GM18502 (cell line): ENCODE measurements at regions not wholly inside any gene's neighbourhood (a gene's known extent, or its start where the extent isn't known, plus 50 kb on each side); places are given as distances from the start of the nearest gene placed in this dataset.

Experiments used
- ATAC-seq: cut with Tn5 transposase; IDR thresholded peaks from one replicate; pipeline ENCODE4 v1.9.1; 2021; ENCODE audit warnings: mild to moderate bottlenecking; ENCODE audit not compliant: unreplicated experiment, poor library complexity

DNA sequence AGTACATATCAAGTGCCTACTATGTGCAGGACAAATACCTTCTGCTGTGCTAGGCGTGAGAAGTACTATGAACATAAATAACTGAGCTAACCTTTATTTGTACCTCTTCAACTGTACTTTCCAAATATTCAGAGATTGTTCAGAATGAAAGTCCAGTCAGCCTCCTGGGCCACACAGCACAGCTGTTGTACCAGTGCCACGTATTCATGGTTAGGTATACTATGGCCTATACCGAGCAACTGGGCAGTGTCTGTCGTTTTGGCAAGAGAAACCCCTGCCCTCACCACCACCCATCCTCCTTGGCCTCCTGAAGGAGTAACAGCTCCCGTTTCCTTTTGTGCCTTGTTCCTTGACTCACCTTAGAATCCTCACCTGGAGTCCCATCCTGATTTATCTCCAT, 53.0 kb downstream of the RASSF10 start:
- no peak for ATAC-seq

DNA sequence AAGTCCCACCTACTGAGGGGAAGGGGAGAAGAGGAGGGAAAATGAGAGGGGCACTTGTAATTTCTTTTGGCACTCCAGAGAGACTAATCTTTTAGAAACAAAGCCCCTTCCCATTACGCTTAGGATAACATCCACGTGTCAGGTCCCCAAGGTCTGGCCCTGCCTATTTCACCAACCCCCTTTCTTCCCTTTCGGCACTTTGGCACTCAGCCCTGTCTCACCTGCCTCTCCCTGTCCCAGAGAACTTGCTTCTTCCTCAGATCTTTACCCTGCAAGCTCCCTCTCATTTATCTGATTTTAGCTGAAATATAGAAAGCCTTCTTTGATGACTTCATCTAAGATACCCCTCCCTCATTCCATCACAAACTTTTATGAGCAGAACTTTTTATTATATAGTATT, 55.5 kb downstream of the RASSF10 start:
- ATAC-seq, result no peak

DNA sequence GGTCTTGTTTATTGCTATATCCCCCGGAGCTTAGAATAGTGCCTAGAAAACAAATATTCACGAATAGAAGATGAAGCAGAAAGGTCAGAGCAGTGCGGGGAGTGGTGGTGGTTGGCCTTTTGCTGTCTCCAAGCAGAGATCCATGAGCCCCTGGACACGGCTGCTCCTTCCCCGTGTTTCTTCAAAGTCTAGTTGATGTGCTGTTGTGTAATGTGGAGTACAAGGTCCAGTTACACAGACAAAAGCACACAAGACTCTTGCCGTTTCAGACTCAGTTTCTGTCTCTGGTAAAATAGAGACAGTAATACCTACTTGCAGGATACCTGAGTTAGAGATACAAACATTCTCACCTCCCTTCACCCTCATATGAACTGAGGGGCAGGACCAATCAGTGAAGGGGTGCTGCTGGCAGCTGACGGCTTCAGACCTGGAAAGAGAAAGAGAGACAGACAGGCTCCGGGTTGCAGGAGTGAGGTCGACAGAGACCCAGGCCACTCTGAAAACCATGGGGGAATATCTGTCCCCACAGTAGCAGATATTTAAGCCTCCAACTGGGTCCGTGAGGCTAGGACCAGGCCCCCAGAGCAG, 56.2 kb downstream of the RASSF10 start:
- no peak for ATAC-seq

DNA sequence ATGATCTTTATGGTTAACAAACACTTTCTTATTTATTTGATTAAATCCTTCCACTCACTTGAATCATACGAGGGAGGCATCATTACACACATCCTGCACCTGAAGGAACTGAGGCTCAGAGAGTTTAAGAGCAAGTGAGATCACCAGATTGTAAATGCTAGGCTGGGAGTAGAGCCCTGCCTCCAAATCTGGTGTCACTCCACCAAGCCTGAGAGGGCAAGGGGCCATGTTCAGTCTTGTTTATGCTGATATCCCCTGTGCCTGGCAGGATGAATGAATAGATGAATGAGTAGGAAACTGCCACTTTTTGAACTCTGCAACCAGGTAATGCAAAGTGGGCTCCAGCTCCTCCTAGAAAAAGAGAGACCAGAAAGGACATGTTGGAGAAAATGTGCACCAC, 59.1 kb downstream of the RASSF10 start:
- ATAC-seq, result no peak

DNA sequence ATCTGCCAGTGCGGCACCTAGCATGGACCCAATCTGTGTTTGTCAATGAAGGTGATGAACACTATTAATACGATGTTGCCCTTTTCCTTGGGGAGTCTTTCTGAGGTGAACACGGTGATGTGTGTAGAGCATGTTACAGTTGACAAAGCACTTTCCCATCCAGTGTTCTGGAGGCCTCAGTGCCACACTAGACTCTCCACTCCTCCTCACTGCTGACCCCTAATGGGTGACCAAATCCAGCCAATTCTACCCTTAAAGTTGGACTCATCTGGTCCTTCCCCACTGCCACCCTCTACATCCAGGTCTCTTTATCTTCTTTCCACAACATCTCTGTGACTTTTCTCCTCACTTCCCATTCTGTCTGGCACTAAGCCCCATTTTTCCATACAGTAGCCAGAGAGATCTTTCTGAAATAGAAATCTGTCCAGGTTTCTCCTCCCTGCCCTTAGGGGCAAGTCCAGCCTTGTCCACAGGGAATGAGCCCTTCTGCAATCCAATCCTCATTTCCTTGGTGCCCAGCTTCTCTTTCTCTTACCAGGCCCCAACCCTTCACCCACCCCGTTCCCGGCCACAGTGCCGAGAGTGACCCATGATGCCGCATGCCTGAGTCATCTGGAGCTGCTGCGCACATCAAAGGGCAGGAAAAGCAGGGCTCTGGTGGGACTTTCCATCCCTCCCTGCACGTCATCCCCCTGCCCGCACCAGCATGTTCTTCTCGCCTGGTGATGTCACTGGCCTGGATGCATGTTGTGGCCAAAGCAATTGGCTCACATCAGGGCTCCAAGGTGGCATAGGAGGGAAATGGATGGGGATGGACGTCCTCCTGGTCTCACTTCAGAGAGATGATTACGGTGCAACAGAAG, 64.2 kb downstream of the RASSF10 start:
- ATAC-seq, result no peak

DNA sequence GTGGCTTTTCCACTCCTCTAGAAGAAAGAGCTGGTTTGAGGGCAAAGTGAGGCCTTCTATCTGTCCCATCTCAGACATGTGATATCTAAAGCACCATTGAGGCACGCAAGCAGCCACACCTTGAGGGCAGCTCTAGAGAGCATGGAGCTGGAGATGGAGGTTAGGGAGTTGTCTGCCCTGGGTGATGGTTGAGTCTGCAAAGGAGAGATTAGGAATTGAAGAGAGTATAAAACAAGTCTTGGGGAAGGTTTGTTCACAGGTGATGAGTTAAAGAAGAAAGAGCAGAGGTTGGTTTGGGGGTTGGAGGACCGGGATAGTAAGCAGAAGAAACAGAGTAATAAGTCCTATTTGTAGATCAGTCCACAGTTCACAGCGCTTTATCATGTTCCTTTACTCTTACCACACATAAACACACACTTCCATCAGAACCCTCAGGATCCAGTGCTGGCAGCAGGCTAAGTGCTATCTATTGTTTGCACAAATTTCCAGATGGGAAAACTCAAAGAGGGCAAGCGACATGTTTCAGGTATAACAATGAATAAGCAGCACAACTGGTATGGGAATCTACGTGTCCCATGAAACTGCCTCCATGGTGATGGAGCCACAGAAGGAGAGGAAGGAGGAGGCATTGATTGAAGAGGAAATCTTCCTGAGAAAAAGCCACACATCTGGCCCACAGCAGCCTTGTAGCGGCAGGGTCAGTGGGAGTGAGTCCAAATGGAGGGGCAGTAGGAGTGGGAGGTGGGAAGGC, 65.8 kb downstream of the RASSF10 start:
- ATAC-seq, result no peak

DNA sequence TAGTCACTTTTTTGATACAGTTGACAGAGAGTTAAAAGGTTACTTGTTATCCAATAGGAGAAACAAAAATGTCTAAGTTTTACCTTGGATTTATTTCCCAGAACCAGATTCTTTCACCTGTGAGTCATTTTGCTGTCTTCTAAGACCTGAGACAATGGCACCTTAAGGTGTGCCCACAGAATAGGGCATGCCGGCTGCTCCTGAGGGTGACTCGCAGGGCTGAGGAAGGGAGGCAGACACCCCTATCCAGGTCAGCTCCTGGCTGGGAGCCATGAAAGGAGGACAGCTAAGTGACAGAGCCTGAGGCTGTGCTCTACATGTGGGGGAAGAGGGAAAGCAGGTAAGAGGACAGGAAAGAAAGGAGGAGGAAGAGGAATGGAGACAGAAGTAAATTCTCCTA, 67.8 kb downstream of the RASSF10 start:
- no peak for ATAC-seq

DNA sequence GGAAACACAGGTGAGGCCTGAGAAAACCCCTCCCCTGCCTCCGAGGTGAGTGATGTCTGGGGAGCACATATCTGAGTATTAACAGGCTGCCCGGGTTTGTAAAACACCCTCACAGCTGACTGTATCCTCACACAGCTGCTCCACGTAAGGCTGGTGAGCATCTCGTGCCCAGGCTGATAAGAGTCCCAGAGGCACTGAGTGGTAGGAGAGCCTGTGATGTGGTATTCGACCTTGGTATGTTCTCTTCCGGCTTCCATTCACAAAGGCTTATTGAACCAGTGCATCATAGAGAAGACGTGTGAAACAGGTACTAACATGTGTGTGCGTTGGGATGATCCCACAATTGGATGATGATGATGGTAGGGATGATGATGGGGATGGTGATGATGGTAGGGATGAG, 71.7 kb downstream of the RASSF10 start:
- ATAC-seq, result no peak

DNA sequence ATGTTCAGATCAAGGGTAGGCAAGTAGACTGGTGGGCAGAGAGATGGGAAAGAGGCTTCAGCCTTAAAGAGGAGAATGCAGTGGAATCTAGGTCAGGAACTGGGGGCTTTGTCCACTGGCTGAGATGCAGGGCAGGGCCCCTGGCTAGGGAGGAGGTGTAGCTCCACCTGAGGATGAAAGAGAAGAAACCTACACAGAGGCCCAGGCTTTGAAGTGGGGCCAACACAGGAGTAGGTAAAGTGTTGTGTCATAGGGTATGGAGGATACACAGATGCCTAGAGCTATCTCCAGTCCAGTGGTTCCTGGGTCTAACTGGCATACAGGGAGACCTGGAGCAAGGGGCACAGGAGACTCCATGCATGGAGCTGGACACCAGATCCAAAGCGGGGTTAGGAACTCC, 73.5 kb downstream of the RASSF10 start:
- ATAC-seq, result no peak

DNA sequence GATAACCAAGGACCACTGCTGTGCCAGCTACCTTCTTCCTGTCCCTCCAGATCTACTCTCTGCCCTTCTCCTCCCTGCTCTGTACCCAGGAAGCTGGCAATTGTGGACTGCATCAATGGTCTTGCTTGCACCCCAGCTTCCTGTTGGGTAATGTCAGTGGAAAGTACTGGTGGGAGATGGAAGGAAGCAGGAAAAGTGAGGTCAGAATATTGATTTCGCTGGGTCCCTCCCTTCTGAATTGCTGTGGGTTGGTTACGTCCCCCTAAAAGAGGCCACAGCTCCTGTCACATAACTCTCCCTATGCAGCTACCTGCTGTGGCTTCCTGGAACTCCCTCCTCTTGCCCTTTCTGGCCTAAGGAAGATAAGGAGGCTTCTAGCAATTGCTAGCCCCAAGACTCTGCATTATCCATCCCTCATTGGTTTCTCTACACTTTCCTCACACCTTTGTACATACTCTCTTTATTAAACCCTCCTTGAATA, 81.2 kb downstream of the RASSF10 start:
- ATAC-seq, result no peak

DNA sequence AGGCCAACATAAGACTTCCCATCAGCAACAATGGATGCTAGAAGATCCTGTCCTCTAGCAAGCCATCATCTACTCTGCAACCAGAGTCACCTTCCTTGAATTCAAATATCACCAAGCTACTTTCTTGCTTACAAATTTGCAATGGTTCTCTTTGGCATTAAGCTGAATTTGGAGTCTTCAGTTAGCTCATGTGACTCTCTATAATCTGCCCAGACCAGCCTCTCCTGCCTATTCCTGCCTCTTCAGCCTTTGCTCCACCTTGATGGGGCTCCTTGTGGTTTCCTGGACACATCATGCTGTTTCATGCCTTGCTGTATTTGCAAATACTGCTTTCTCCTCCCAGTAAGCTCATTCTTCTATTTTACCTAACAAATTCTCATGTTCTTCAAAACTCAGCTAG, 82.3 kb downstream of the RASSF10 start:
- ATAC-seq, result no peak

DNA sequence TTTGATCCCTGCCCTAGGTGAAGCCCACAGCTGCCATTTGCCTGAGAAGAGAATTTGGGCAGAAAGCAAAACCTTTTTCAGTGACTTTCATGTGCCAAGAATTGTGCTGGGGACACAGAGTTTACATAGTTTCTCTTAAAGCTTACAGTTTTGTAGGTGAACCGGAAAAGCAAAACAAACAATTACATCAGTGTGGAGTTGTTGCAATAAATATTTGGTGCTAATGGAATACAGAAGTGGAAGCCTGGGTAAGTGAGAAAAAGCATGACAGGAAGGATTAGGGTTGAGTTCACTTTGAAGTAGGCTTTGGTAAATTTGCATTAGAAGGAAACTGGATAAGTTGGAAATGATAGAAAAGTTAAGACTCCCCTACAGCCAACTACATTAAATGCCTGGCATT, 82.7 kb downstream of the RASSF10 start:
- no peak for ATAC-seq

DNA sequence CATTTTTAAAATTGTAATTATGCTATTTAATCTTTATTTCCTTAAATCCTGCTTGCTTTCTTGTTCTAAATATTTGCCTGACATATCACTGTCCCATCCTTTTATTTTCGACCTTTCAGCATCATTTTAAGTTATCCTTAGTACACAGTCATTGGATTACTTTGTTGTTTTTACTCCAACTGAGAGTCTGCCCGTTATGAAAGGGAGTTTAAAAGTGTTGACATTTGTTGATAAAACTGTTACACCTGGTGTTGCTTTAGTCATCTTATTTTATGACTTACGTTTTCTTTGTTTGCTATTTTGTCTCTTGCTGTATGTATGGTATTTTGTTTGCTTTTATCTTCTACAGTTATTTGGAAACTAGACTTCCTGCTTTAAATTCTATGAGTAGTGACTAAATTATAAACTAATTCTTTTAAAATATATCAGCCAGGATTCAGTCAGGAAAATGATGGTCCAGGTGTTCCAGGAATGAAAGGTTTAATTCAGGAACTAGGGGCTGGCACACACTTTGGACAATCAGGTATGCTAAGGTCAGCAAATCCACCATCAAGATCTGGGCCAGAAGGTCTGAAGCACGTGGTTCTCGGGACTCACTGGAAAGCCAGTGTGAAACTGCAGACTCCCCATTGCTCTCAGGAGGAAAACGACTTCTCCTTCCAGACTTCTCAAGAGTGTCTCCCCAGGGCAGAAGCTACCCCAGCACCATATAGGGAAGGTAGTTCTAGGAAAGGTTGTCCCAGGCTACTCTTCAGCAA, 86.0 kb downstream of the RASSF10 start:
- ATAC-seq, result no peak

DNA sequence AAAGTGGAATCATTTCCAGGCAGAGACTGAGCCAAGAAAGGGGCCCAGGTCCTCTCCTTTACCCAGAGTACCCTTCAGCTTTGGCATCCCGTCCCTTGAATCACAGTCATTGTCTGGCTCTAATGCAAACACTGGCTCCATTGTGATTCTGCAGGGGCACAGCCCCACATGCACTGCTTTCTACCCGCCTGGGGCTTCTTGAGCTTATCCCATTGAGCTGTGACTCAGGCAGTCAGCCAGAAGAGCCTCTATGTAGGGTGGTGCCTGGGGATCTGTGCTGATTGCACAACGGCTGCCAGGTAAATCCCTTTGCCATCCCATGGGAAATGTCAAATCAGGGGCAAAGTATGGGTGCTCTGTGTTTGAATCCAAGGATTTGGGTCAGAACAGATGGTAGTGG, 88.9 kb downstream of the RASSF10 start:
- no peak for ATAC-seq

DNA sequence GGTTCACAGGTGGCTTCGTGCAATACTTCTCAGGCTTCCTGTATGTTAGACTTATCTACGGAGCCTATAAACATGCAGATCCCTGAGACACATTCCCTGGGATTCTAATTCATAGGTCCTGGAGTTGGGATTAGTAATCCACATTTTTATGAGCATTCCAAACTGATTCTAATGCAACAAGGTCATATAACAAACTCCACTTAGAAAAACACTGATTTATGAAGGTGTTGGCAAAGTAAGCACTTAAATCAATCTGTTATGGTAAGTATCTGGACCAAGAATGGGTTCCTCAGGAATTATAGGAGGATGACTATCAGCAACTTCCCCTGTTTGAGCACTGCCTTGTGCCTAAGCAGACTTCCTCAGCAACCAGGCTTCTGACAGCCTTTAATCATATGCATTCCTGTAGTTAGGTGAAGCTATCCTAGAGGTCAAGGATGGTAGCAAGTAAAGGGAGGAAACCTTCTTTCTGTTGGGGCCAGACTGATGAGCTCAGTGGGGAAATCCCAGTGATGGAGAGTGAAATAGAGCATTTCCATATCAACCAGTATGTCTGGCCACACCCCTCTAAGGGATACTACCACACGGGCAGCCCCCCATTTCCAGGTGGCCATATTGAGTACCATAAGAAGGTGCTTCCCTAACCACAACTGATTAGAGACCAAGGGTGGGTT, 89.6 kb downstream of the RASSF10 start:
- no peak for ATAC-seq

DNA sequence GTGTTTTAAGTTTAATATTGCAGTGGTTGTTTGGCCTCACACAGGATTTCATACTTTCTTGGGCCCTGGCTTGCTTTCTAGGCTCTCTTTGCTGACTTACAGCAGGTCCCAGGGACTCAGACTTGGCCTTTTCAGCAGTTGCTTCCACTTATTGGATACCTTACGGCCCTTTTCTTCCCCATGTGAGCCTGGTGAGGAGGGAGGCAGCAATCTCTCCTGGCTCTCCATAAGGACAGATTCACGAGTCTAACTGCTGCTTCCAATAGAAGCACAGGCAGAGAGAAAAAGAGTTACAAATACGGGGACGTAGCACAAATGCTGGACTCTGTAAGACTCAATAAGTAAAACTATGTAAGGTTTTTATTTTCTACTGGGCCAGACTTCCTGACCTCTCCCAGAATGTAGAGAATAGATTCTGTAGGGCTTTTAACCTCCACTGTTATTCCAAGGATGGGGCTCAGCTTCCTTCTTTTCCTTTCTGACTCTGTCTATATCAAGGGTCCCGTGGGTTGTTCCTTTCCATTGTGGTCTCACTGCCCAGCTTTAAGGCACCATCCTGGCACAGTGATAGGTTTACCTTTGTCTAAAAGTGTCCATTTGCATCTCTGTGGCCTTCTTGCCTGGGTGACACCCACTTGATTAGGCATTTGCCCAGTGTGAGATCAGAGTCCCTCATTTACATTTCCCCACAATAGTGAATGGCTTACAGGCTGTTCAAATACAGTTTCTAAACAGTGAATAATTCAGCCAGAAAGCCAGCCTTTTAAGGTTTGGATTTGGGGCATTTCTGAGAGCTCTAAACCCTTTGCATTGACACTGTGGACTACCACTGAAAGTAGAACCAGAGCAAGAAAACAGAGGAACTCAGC, 92.8 kb downstream of the RASSF10 start:
- ATAC-seq, result no peak

DNA sequence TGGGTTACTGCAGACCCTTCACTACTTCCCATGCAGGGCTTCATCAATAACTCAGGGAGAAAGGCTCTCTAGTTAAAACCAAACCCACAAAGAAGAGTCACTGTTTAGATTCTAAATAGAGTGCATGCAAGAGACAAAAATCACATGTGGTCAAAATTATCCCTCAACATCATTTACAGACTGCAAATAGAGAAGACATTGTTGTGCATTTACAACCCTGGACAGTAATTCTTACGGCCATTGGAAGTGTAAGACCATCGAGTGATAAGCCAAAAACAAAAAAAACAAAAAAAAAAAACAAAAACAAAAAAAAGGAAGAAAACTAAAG, 93.4 kb downstream of the RASSF10 start:
- ATAC-seq, result no peak

DNA sequence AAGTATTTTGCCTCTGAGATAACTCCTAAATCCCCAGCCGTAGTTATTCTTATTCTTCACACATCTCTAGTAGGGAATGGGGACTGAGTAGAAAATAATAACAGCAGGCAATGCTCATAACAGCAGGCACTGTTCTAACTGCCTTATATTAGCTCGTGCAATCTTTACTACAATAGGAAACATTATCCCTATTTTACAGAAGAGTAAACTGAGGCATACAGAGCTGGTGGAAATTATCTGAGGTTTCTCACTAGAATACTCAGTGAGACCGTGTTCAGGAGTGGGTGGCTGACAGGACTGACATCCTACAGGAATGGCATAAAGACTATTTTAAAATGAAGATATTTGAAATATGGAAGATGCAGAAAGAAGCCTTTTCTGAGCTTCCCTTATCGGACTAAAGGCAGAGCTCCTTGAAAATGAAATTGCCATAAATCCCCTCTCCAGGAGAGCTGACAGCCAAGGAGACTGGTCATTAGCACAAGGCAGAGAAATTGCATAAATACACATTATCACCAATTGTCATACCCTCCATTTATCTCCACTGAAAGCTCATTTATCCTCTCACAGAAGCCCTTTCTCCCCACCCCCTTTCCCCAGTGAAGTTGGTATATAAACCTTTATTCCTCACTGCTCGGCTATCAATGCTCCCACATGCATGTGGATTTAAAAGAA, 93.9 kb downstream of the RASSF10 start:
- no peak for ATAC-seq
